HG03097 (cell line): ENCODE measurements at regions not wholly inside any gene's neighbourhood (a gene's known extent, or its start where the extent isn't known, plus 50 kb on each side); places are given as distances from the start of the nearest gene placed in this dataset.

Experiments
- ATAC-seq: cut with Tn5 transposase; IDR thresholded peaks from one replicate; pipeline ENCODE4 v1.9.1; 2021; ENCODE audit not compliant: unreplicated experiment, low FRiP score

GRCh38 chr5:63894690-63895089 lies 67.6 kb downstream of the HTR1A start:
- ATAC-seq: no peak

GRCh38 chr5:63878788-63879187 lies 83.5 kb downstream of the HTR1A start:
- ATAC-seq: no peak

- ATAC-seq: no peak
Measured at GRCh38 chr5:63877961-63878360, 84.3 kb downstream of the HTR1A start.

- no peak for ATAC-seq
Measured at GRCh38 chr5:63860379-63860778, 101.9 kb downstream of the HTR1A start.

GRCh38 chr5:63854076-63854475 lies 108.2 kb downstream of the HTR1A start:
- ATAC-seq: no peak

- ATAC-seq: no peak
Measured at GRCh38 chr5:63843190-63843589, 119.1 kb downstream of the HTR1A start.

- no peak for ATAC-seq
Measured at GRCh38 chr5:63837437-63837836, 124.8 kb downstream of the HTR1A start.

- no peak for ATAC-seq
Measured at GRCh38 chr5:63831381-63831780, 130.9 kb downstream of the HTR1A start.

GRCh38 chr5:63825984-63826383 lies 136.3 kb downstream of the HTR1A start:
- ATAC-seq: no peak

GRCh38 chr5:63823583-63823982 lies 138.7 kb downstream of the HTR1A start:
- no peak for ATAC-seq

GRCh38 chr5:63822614-63823013 lies 139.6 kb downstream of the HTR1A start:
- ATAC-seq: no peak

- ATAC-seq: no peak
Measured at GRCh38 chr5:63820577-63820976, 141.7 kb downstream of the HTR1A start.

GRCh38 chr5:63812693-63813092 lies 149.6 kb downstream of the HTR1A start:
- no peak for ATAC-seq

GRCh38 chr5:63811961-63812360 lies 150.3 kb downstream of the HTR1A start:
- ATAC-seq: no peak

GRCh38 chr5:63811286-63811685 lies 151.0 kb downstream of the HTR1A start:
- ATAC-seq: no peak

GRCh38 chr5:63805151-63805550 lies 157.1 kb downstream of the HTR1A start:
- ATAC-seq: no peak

GRCh38 chr5:63803165-63803564 lies 159.1 kb downstream of the HTR1A start:
- ATAC-seq: no peak

- ATAC-seq: no peak
Measured at GRCh38 chr5:63794979-63795378, 167.3 kb downstream of the HTR1A start.

GRCh38 chr5:63794296-63794695 lies 167.9 kb downstream of the HTR1A start:
- no peak for ATAC-seq

- ATAC-seq: no peak
Measured at GRCh38 chr5:63774939-63775338, 187.3 kb downstream of the HTR1A start.

- no peak for ATAC-seq
Measured at GRCh38 chr5:63768221-63768620, 194.0 kb downstream of the HTR1A start.

- ATAC-seq: no peak
Measured at GRCh38 chr5:63760965-63761364, 201.3 kb downstream of the HTR1A start.

- no peak for ATAC-seq
Measured at GRCh38 chr5:63743096-63743798, 219.0 kb downstream of the HTR1A start.
